GM12892 (cell line): ENCODE measurements at regions not wholly inside any gene's neighbourhood (a gene's known extent, or its start where the extent isn't known, plus 50 kb on each side); places are given as distances from the start of the nearest gene placed in this dataset.

Source experiments
- POLR2A ChIP-seq: IDR thresholded peaks from 2 replicates; pipeline ENCODE4 v1.6.1; 2011; ENCODE audit warnings: low read depth, low read length, control low read depth
- POLR2AphosphoS5 ChIP-seq: IDR thresholded peaks from 2 replicates; pipeline ENCODE4 v1.6.1; 2011; ENCODE audit warnings: low read depth, low read length, control low read depth
- TAF1 ChIP-seq: IDR thresholded peaks from 2 replicates; pipeline ENCODE4 v1.6.1; 2011; ENCODE audit warnings: low read depth, mild to moderate bottlenecking, control low read depth, low read length, borderline replicate concordance

DNA sequence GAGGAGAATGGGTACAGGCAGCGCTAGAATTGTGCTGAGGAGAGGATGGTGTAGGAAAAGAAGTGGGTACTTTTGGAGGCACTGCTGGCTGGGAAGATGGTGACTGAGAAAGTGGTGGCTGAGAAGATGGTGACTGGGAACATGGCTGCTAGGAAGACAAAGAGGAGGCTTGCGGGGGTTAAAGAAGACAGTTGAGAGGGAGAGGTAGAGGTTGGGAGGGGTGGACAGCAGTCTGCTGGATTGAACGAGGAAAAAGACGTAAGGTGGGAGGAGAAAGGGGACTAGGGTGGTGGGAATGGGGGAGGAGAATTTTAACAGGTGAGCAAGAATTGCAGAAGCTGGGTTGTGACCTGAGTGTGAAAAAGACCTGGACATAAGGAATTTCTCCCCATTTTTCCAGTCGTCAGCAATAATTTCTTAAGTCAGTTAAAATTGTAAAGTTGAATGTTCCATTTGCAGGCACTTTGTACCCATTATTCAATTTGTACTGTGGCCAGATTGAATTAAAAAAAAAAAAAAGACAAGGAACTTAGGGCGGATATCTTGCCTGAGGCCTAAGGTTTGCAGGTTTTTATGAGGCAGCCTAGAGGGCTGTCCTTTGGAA lies 2450.0 kb downstream of the TP53TG3F start:
- TF ChIP-seq POLR2A (no peak), POLR2AphosphoS5 (no peak), TAF1 (no peak)
